Suprapubic skin (tissue), 4 donors: ENCODE measurements at regions not wholly inside any gene's neighbourhood (a gene's known extent, or its start where the extent isn't known, plus 50 kb on each side); places are given as distances from the start of the nearest gene placed in this dataset.

Experiments
- DNase-seq, 2 donors: peaks; one replicate each; pipeline ENCODE4 v3.0.0-alpha.2; 2019; ENCODE audit warnings: low spot score in 2 of 2
- H3K27ac ChIP-seq: fragments of 200-600 bp; sonication (generic); one replicate; pipeline ENCODE4 v1.5.1; 2019
- H3K27me3 ChIP-seq: fragments of 200-600 bp; sonication (generic); one replicate; pipeline ENCODE4 v1.5.1; 2019
- H3K36me3 ChIP-seq: fragments of 200-600 bp; sonication (generic); one replicate; pipeline ENCODE4 v1.5.1; 2019
- H3K4me1 ChIP-seq: fragments of 200-600 bp; sonication (generic); one replicate; pipeline ENCODE4 v1.5.1; 2019
- H3K4me3 ChIP-seq: fragments of 200-600 bp; sonication (generic); one replicate; pipeline ENCODE4 v1.5.1; 2019; ENCODE audit warnings: mild to moderate bottlenecking
- H3K9me3 ChIP-seq: fragments of 200-600 bp; sonication (generic); one replicate; pipeline ENCODE4 v1.5.1; 2019
- EP300 ChIP-seq: sonication (generic); formaldehyde crosslinking; IDR thresholded peaks from one replicate; pipeline ENCODE4 v1.6.1; 2017; ENCODE audit warnings: antibody characterized with exemption
- POLR2A ChIP-seq, 2 donors: fragments of 450-650 bp; IDR thresholded peaks; one replicate each; pipeline ENCODE4 v1.6.1; 2017; ENCODE audit warnings: antibody characterized with exemption in 2 of 2, mild to moderate bottlenecking in 2 of 2, moderate library complexity in 2 of 2
- POLR2AphosphoS5 ChIP-seq, 3 donors: sonication (generic); formaldehyde crosslinking; IDR thresholded peaks; one replicate each; pipeline ENCODE4 v1.6.1; 2017; ENCODE audit warnings: antibody characterized with exemption in 3 of 3
- WGBS: methylation state at CpG from one replicate; pipeline ENCODE4 v1.1.5; 2018; 5-methylcytosine and 5-hydroxymethylcytosine counted together
- TF ChIP-seq, protein P1 (sequence below), 2 donors: fragments of 200-600 bp in 1 of 2; fragments of 450-650 bp in 1 of 2; sonication (generic) in 1 of 2; IDR thresholded peaks; one replicate each; pipeline ENCODE4 v1.5.1; 2016 to 2019; ENCODE audit warnings: antibody characterized with exemption in 2 of 2, mild to moderate bottlenecking in 1 of 2, moderate library complexity in 1 of 2

DNA sequence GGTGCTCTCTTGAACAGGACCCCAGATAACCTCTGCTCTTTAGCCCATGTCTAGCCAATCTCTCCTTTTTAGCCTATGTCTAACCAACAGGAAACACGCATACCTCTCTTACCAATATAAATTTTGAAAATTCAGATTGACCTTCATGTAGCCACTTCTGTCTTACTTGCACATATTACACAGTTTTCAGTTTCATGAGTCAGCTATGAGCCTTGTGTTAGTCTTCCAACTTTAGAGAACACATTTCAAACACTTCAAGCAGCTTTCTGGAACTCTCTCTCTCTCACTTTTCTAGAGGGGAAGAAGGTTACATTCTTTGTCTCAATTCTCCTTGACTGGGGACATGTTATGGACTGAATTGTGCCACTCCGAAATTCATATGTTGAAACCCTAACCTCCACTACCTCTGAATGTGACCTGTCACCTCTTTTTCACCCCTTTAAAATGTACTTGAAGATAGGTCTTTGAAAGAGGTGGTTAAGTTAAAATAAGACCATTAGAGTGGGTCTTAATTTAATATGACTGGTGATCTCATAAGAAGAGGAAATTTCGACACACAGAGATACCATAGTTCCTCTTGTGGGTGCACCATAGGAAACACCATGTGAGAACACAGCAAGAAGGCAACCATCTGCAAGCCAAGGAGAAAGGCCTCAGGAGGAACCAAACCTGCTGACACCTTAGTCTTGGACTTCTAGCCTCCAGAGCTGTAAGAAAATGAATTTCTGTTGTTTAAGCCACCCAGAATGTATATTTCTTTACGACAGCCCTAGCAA lies 480.3 kb upstream of the ALCAM start:
- H3K9me3 ChIP-seq: no peaks in the 10 kb centered on the region
- TF ChIP-seq POLR2A (IDR thresholded peaks at IDR 0.05) (no peak), EP300 (no peak), POLR2AphosphoS5 (IDR thresholded peaks at IDR 0.05) (no peak)
- TF ChIP-seq, protein P1, sequence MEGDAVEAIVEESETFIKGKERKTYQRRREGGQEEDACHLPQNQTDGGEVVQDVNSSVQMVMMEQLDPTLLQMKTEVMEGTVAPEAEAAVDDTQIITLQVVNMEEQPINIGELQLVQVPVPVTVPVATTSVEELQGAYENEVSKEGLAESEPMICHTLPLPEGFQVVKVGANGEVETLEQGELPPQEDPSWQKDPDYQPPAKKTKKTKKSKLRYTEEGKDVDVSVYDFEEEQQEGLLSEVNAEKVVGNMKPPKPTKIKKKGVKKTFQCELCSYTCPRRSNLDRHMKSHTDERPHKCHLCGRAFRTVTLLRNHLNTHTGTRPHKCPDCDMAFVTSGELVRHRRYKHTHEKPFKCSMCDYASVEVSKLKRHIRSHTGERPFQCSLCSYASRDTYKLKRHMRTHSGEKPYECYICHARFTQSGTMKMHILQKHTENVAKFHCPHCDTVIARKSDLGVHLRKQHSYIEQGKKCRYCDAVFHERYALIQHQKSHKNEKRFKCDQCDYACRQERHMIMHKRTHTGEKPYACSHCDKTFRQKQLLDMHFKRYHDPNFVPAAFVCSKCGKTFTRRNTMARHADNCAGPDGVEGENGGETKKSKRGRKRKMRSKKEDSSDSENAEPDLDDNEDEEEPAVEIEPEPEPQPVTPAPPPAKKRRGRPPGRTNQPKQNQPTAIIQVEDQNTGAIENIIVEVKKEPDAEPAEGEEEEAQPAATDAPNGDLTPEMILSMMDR (IDR thresholded peaks at IDR 0.05): no peak
- H3K27ac ChIP-seq: no peak overlapping the region
- no peaks in the 10 kb centered on the region for H3K27me3 ChIP-seq
- H3K4me1 ChIP-seq: no peaks in the 10 kb centered on the region
- no peaks in the 10 kb centered on the region for H3K36me3 ChIP-seq
- no peak overlapping the region for H3K4me3 ChIP-seq
- no peak for DNase-seq
- WGBS: 86% methylated on average over 4 of the region's 4 CpGs

DNA sequence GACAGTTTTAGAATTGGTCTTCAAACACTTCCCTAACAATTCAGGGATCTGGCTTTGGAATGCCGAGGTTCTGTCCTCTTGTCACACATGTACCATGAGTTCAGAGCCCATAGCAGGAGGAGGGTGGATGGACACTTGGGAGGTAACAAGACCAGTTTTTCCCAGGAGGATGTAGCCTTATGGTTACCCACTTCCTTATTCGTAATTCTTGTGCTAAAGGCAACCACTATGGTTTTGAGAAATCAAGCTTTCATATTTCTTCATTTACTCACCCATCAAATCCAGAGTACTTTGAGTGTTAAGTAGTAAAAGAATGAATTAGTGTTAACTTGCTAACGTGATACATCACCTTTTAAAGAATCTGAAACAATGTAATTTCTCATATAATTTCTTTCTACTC lies 479.6 kb upstream of the ALCAM start:
- WGBS: 55% methylated on average over 3 of the region's 3 CpGs
- no peak for DNase-seq
- no peak overlapping the region for H3K4me3 ChIP-seq
- no peaks in the 10 kb centered on the region for H3K9me3 ChIP-seq
- H3K4me1 ChIP-seq: no peaks in the 10 kb centered on the region
- H3K36me3 ChIP-seq: no peaks in the 10 kb centered on the region
- TF ChIP-seq POLR2AphosphoS5 (IDR thresholded peaks at IDR 0.05) (no peak), POLR2A (IDR thresholded peaks at IDR 0.05) (no peak), EP300 (no peak)
- TF ChIP-seq, protein P1 (IDR thresholded peaks at IDR 0.05): no peak
- H3K27ac ChIP-seq: no peak overlapping the region
- no peaks in the 10 kb centered on the region for H3K27me3 ChIP-seq

DNA sequence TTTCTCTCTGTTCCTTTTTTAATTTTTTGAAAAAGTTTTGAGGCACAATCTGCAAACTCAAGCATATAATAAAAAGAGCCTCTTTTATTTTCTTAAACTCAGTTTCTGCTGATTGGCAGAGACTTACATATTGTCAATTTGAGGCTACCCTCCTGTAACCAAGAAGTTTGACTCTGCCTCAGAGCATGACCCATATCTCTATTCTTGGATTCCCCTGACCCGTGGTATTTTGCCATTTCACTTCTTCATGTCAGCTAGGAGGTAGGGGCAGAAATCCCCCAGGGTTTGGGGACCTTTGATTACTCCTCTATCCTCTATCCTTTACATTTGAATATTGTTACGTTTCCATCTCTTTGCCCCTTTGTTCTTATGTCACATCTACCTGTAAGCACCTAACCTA lies 479.1 kb upstream of the ALCAM start:
- Histone ChIP-seq H3K4me3 (no peak overlapping the region), H3K27me3 (no peaks in the 10 kb centered on the region), H3K27ac (no peak overlapping the region), H3K9me3 (no peaks in the 10 kb centered on the region), H3K4me1 (no peaks in the 10 kb centered on the region), H3K36me3 (no peaks in the 10 kb centered on the region)
- no peak for DNase-seq
- WGBS: 66% methylated on average over 2 of the region's 2 CpGs
- no peak for TF ChIP-seq EP300
- no peak for TF ChIP-seq POLR2A (IDR thresholded peaks at IDR 0.05)
- TF ChIP-seq, protein P1 (IDR thresholded peaks at IDR 0.05): no peak
- TF ChIP-seq POLR2AphosphoS5 (IDR thresholded peaks at IDR 0.05): no peak

DNA sequence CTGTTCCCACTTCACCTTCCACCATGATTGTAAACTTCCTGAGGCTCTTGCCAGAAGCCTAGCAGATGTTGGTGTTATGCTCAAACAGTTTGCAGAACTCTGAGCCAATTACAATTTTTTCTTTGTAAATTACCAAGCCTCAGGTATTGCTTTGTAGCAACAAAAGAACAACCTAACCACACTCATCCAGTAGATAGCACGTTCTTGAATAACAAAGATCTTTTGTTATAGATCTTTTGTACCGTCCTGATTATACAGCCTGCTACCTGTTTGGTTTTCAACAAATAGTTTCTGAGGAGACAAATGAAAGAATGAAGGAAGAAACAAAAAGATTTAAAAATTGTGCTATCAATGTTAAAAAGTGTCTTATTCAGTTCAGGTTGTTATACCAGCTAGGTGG lies 474.7 kb upstream of the ALCAM start:
- no peaks in the 10 kb centered on the region for H3K36me3 ChIP-seq
- 73% methylated on average over 2 of the region's 2 CpGs for WGBS

DNA sequence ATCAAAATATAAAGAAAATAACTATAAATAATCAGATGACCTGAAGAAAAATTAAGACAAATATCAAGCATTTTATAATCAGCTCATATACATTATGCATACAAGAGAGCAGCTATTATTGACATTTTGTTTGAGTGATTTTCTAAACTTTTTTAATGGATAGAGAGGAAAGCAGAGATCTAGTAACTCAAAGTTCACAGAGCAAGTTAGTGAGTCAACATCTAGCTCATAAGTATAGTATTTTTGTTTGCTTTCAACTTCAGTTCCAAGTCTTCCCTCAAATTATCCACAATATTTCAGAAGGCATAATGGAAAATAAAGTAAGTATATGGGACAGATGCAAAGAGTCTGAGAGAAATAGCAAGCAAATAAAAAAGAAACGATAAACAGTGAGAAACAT lies 470.1 kb upstream of the ALCAM start:
- H3K4me1 ChIP-seq: no peaks in the 10 kb centered on the region
- WGBS: 89% methylated on average over 1 of the region's 1 CpG
- H3K27me3 ChIP-seq: no peaks in the 10 kb centered on the region
- H3K4me3 ChIP-seq: no peak overlapping the region
- no peak for DNase-seq
- no peaks in the 10 kb centered on the region for H3K36me3 ChIP-seq
- TF ChIP-seq POLR2A (IDR thresholded peaks at IDR 0.05): no peak
- TF ChIP-seq, protein P1 (IDR thresholded peaks at IDR 0.05): no peak
- no peak for TF ChIP-seq EP300
- TF ChIP-seq POLR2AphosphoS5 (IDR thresholded peaks at IDR 0.05): no peak
- H3K27ac ChIP-seq: no peak overlapping the region
- no peaks in the 10 kb centered on the region for H3K9me3 ChIP-seq

More for the DNA sequence above, 474.7 kb upstream of the ALCAM start:
- no peaks in the 10 kb centered on the region for H3K9me3 ChIP-seq
- no peak for DNase-seq
- H3K27me3 ChIP-seq: no peaks in the 10 kb centered on the region
- H3K4me3 ChIP-seq: no peak overlapping the region
- TF ChIP-seq POLR2AphosphoS5 (IDR thresholded peaks at IDR 0.05) (no peak), EP300 (no peak), POLR2A (IDR thresholded peaks at IDR 0.05) (no peak)
- TF ChIP-seq, protein P1 (IDR thresholded peaks at IDR 0.05): no peak
- no peaks in the 10 kb centered on the region for H3K4me1 ChIP-seq
- no peak overlapping the region for H3K27ac ChIP-seq
